Heart left ventricle (tissue), 16 donors: ENCODE measurements at regions not wholly inside any gene's neighbourhood (a gene's known extent, or its start where the extent isn't known, plus 50 kb on each side); places are given as distances from the start of the nearest gene placed in this dataset.
"Not testable (repeated sequence)": the region's sequence is repeated elsewhere in the genome, so short reads cannot be mapped to it uniquely, and the experiment has no call there.

Experiments
- ATAC-seq, 4 donors: fragments of 200-7000 bp; cut with Tn5 transposase; one replicate each; pipeline ENCODE4 v1.9.1; 2020 to 2022; ENCODE audit warnings: moderate library complexity in 4 of 4, mild to moderate bottlenecking in 3 of 4, moderate number of reproducible peaks in 1 of 4
- DNase-seq, 5 donors: peaks; one replicate each; pipeline ENCODE4 v3.0.0-alpha.2; 2020
- H3K27ac ChIP-seq, 12 donors: fragments of 200-600 bp; sonication (generic) in 4 of 12; one replicate each; pipeline versions ENCODE4 v1.5.0 to v1.8.0; 2016 to 2022; ENCODE audit warnings: mild to moderate bottlenecking in 2 of 12
- H3K27me3 ChIP-seq, 9 donors: fragments of 200-600 bp; sonication (generic) in 2 of 9; one replicate each; pipeline versions ENCODE4 v1.5.1 to v1.8.0; 2016 to 2022; ENCODE audit warnings: mild to moderate bottlenecking in 3 of 9
- H3K36me3 ChIP-seq, 9 donors: fragments of 200-600 bp; sonication (generic) in 2 of 9; one replicate each; pipeline versions ENCODE4 v1.5.0 to v1.8.0; 2018 to 2022; ENCODE audit warnings: mild to moderate bottlenecking in 2 of 9
- H3K4me1 ChIP-seq, 12 donors: fragments of 200-600 bp; sonication (generic) in 4 of 12; one replicate each; pipeline versions ENCODE4 v1.5.0 to v1.8.0; 2016 to 2022; ENCODE audit warnings: mild to moderate bottlenecking in 3 of 12
- H3K4me3 ChIP-seq, 12 donors: fragments of 200-600 bp; sonication (generic) in 4 of 12; one replicate each; pipeline versions ENCODE4 v1.5.0 to v1.8.0; 2017 to 2022; ENCODE audit warnings: mild to moderate bottlenecking in 9 of 12, moderate library complexity in 4 of 12
- H3K9me3 ChIP-seq, 12 donors: fragments of 200-600 bp; sonication (generic) in 4 of 12; one replicate each; pipeline versions ENCODE4 v1.5.0 to v1.8.0; 2016 to 2022; ENCODE audit warnings: mild to moderate bottlenecking in 1 of 12
- WGBS, 4 donors: extraction: QIAGEN DNeasy Blood & Tissue Kit in 2 of 4; methylation state at CpG; one replicate each; pipeline versions ENCODE4 v1.1.5 to v1.1.7; 2013 to 2018; 5-methylcytosine and 5-hydroxymethylcytosine counted together
- intact Hi-C, 10 donors: fragments of 100-400 bp; cut with DNase I; formaldehyde crosslinking; loops; one replicate each; pipeline versions ENCODE4 v1.11.1 to v1.14.2; 2022
- donor health status: ischemic (EF 13 %, LVEDD 7.1; RV severe dilation, severe dysfunction).
- donor health status: healthy with polysubstance abuse.
- donor health status: DM: no; HTN: yes; CAD: no.
- donor health status: DM: no; HTN: no; CAD: no.
- donor health status: ischemic (EF 25% LVEDD 6.9; RV normal size, moderate dysfunction).
- donor health status: ischemic (EF 25% LVEDD 5.7; RV mildly dilated, moderate dysfunction).
- donor health status: healthy.
- donor health status: DM: yes; HTN: yes; CAD: no.
- donor health status: ischemic (EF 35%, LVEDD 5.7; RV mildly dilated, moderate dysfunction).
- donor health status: nonischemic (EF 11% LVEDD 7.7; RV severe dilation, severe dysfunction).
- donor health status: DM: yes; HTN: yes; CAD: no.
- donor health status: PGD.
- donor health status: ischemic (EF 29% LVEDD 5.4; RV normal size, mild dysfunction).
- donor health status: nonischemic (EF 23%, LVEDD 6.1; RV moderate dilation, normal function).

GRCh38 chr16:16508344-16508743 lies 129.4 kb downstream of the NPIPA7 start:
- H3K9me3 ChIP-seq, H3K4me1 ChIP-seq, intact Hi-C loops, H3K27me3 ChIP-seq, H3K27ac ChIP-seq, ATAC-seq, H3K36me3 ChIP-seq, H3K4me3 ChIP-seq, DNase-seq: not testable (repeated sequence)
- WGBS, 4 donors, result no CpG with 5 or more reads among the region's 2 CpGs

- ATAC-seq, H3K4me1 ChIP-seq, H3K9me3 ChIP-seq, H3K27me3 ChIP-seq, H3K4me3 ChIP-seq, DNase-seq, intact Hi-C loops, H3K27ac ChIP-seq, H3K36me3 ChIP-seq: not testable (repeated sequence)
Observed at GRCh38 chr16:16519395-16519794, 140.5 kb downstream of the NPIPA7 start.

- ATAC-seq, result peak; percentile 37 to 85 (median 70)
- H3K27ac ChIP-seq, H3K36me3 ChIP-seq, H3K27me3 ChIP-seq, intact Hi-C loops, H3K4me3 ChIP-seq, H3K4me1 ChIP-seq, H3K9me3 ChIP-seq, DNase-seq: not testable (repeated sequence)
- 29 to 50% (median 34%) methylated on average over 1 to 2 of the region's 12 CpGs for WGBS, 4 donors
Observed at GRCh38 chr16:16521239-16522002, 142.5 kb downstream of the NPIPA7 start.

GRCh38 chr16:16526998-16527397 lies 148.1 kb downstream of the NPIPA7 start:
- DNase-seq, intact Hi-C loops, H3K4me1 ChIP-seq, H3K9me3 ChIP-seq, H3K4me3 ChIP-seq, H3K27me3 ChIP-seq, H3K27ac ChIP-seq, H3K36me3 ChIP-seq, ATAC-seq: not testable (repeated sequence)
- WGBS, 4 donors, result 70 to 82% (median 77%) methylated on average over 2 to 4 of the region's 13 CpGs; no CpG with 5 or more reads in 1 of the 4 donors

DNA sequence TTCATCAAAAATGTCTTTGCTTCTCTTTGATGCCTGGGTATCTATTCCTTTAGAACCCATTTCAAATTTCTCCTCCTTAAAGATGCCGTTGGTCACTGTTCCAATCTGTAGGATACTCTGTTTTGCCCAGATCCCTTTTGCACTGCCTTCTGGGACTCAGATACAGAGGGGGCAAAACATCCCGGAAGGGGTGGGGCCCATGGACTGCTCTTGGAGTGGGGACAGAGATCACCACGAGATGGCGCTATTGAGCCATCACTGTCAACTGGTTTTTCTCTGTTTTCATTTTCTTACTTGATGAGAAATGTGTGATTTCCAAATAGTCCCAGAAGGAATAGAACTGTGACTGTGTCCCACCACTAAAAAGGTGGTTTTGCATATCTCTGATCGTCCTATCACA lies 151.8 kb downstream of the NPIPA7 start:
- H3K36me3 ChIP-seq, ATAC-seq, H3K4me1 ChIP-seq, H3K27me3 ChIP-seq, H3K27ac ChIP-seq, DNase-seq, H3K9me3 ChIP-seq, H3K4me3 ChIP-seq, intact Hi-C loops: not testable (repeated sequence)
- WGBS, 4 donors, result 19 to 53% (median 30%) methylated on average over 1 of the region's 5 CpGs

- H3K9me3 ChIP-seq, intact Hi-C loops, H3K36me3 ChIP-seq, DNase-seq, H3K4me3 ChIP-seq, ATAC-seq, H3K27me3 ChIP-seq, H3K4me1 ChIP-seq, H3K27ac ChIP-seq: not testable (repeated sequence)
- WGBS, 4 donors, result 84% methylated on average over 3 of the region's 4 CpGs; no CpG with 5 or more reads in 2 of the 4 donors
Observed at GRCh38 chr16:16535565-16535964, 156.6 kb downstream of the NPIPA7 start.

- H3K4me1 ChIP-seq, H3K27ac ChIP-seq, DNase-seq, H3K4me3 ChIP-seq, intact Hi-C loops, H3K27me3 ChIP-seq, H3K9me3 ChIP-seq, ATAC-seq, H3K36me3 ChIP-seq: not testable (repeated sequence)
- WGBS, 4 donors, result 90 to 92% (median 90%) methylated on average over 3 of the region's 3 CpGs
Observed at GRCh38 chr16:16536151-16536550, 157.2 kb downstream of the NPIPA7 start.

- H3K4me3 ChIP-seq, DNase-seq, H3K9me3 ChIP-seq, H3K36me3 ChIP-seq, intact Hi-C loops, ATAC-seq, H3K27me3 ChIP-seq, H3K27ac ChIP-seq, H3K4me1 ChIP-seq: not testable (repeated sequence)
- 61 to 78% (median 73%) methylated on average over 3 of the region's 3 CpGs for WGBS, 4 donors
Observed at GRCh38 chr16:16549710-16550109, 170.8 kb downstream of the NPIPA7 start.

DNA sequence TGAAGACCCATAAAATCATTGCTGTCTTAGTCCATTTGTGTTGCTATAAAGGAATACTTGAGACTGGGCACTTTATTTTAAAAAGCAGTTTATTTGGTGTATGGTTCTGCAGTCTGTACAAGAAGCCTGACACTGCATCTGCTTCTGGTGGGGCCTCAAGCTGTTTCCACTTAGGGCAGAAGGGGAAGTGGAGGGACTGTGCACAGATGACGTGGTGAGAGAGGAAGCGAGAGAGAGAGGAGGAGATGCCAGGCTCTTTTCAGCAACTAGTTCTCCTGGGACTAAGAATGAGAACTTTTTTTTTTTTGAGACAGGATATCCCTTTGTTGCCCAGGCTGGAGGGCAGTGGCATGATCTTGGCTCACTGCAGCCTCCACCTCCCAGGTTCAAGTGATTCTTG lies 171.9 kb downstream of the NPIPA7 start:
- H3K9me3 ChIP-seq, H3K4me3 ChIP-seq, ATAC-seq, H3K36me3 ChIP-seq, intact Hi-C loops, H3K27ac ChIP-seq, H3K4me1 ChIP-seq, DNase-seq, H3K27me3 ChIP-seq: not testable (repeated sequence)
- 28 to 49% (median 36%) methylated on average over 2 of the region's 2 CpGs for WGBS, 4 donors

- DNase-seq, ATAC-seq: not testable (repeated sequence)
Observed at GRCh38 chr16:16552819-16553340, 173.9 kb downstream of the NPIPA7 start.

GRCh38 chr16:16559179-16559740 lies 180.3 kb downstream of the NPIPA7 start:
- H3K4me3 ChIP-seq, H3K9me3 ChIP-seq, ATAC-seq, H3K27me3 ChIP-seq, H3K4me1 ChIP-seq, intact Hi-C loops, DNase-seq, H3K36me3 ChIP-seq, H3K27ac ChIP-seq: not testable (repeated sequence)
- 71 to 87% (median 75%) methylated on average over 3 to 6 of the region's 9 CpGs for WGBS, 4 donors

More at GRCh38 chr16:16552819-16553340, 173.9 kb downstream of the NPIPA7 start:
- H3K4me3 ChIP-seq, H3K36me3 ChIP-seq, H3K27ac ChIP-seq, H3K4me1 ChIP-seq, H3K9me3 ChIP-seq, intact Hi-C loops, H3K27me3 ChIP-seq: not testable (repeated sequence)
- WGBS, 4 donors, result 54 to 87% (median 70%) methylated on average over 1 of the region's 1 CpG
